ENCODE measurements at regions not wholly inside any gene's neighbourhood (a gene's known extent, or its start where the extent isn't known, plus 50 kb on each side); places are given as distances from the start of the nearest gene placed in this dataset.

- FAIRE-seq (no peak), DNase-seq (ENCODE audit: insufficient read length, low spot score) (no peak)
Measured at GRCh38 chr20:39865446-39865845, 823.6 kb downstream of the MAFB start.

GRCh38 chr20:39862470-39862891 is 826.6 kb downstream of the MAFB start:
- no peak for DNase-seq (ENCODE audit: insufficient read length, low spot score)
- FAIRE-seq: no peak

- FAIRE-seq (peak; percentile 28), DNase-seq (ENCODE audit: insufficient read length, low spot score) (no peak)
Measured at GRCh38 chr20:39861381-39861780, 827.7 kb downstream of the MAFB start.

- DNase-seq (ENCODE audit: insufficient read length, low spot score): no peak
- FAIRE-seq: no peak
Measured at GRCh38 chr20:39857835-39858234, 831.2 kb downstream of the MAFB start.

GRCh38 chr20:39857187-39857586 is 831.8 kb downstream of the MAFB start:
- no peak for FAIRE-seq
- no peak for DNase-seq (ENCODE audit: insufficient read length, low spot score)

- DNase-seq (ENCODE audit: insufficient read length, low spot score): no peak
- FAIRE-seq: no peak
Measured at GRCh38 chr20:39855799-39856198, 833.2 kb downstream of the MAFB start.

GRCh38 chr20:39855056-39855455 is 834.0 kb downstream of the MAFB start:
- FAIRE-seq: no peak

GRCh38 chr20:39853636-39854035 is 835.4 kb downstream of the MAFB start:
- peak; percentile 77 for FAIRE-seq
- DNase-seq (ENCODE audit: insufficient read length, low spot score): no peak

More at GRCh38 chr20:39855056-39855455, 834.0 kb downstream of the MAFB start:
- DNase-seq (ENCODE audit: insufficient read length, low spot score): no peak

GRCh38 chr20:39853050-39853449 is 836.0 kb downstream of the MAFB start:
- DNase-seq (ENCODE audit: insufficient read length, low spot score) (no peak), FAIRE-seq (peak; percentile 40)

- no peak for FAIRE-seq
Measured at GRCh38 chr20:39851459-39851858, 837.6 kb downstream of the MAFB start.

GRCh38 chr20:39850821-39851330 is 838.2 kb downstream of the MAFB start:
- FAIRE-seq (no peak), DNase-seq (ENCODE audit: insufficient read length, low spot score) (no peak)

More at GRCh38 chr20:39851459-39851858, 837.6 kb downstream of the MAFB start:
- DNase-seq (ENCODE audit: insufficient read length, low spot score): no peak

- FAIRE-seq: no peak
- no peak for DNase-seq (ENCODE audit: insufficient read length, low spot score)
Measured at GRCh38 chr20:39850246-39850645, 838.8 kb downstream of the MAFB start.

- FAIRE-seq: peak; percentile 57
- DNase-seq (ENCODE audit: insufficient read length, low spot score): peak; percentile 45
Measured at GRCh38 chr20:39849664-39850063, 839.4 kb downstream of the MAFB start.

GRCh38 chr20:39849171-39849570 is 839.9 kb downstream of the MAFB start:
- FAIRE-seq: no peak

GRCh38 chr20:39839399-39840119 is 849.5 kb downstream of the MAFB start:
- FAIRE-seq: peak; percentile 58
- no peak for DNase-seq (ENCODE audit: insufficient read length, low spot score)

More at GRCh38 chr20:39849171-39849570, 839.9 kb downstream of the MAFB start:
- no peak for DNase-seq (ENCODE audit: insufficient read length, low spot score)

- DNase-seq (ENCODE audit: insufficient read length, low spot score) (no peak), FAIRE-seq (no peak)
Measured at GRCh38 chr20:39837561-39837960, 851.5 kb downstream of the MAFB start.

- DNase-seq (ENCODE audit: insufficient read length, low spot score): no peak
- FAIRE-seq: peak; percentile 31
Measured at GRCh38 chr20:39835130-39835842, 853.8 kb downstream of the MAFB start.

- FAIRE-seq (no peak), DNase-seq (ENCODE audit: insufficient read length, low spot score) (no peak)
Measured at GRCh38 chr20:39830903-39831302, 858.1 kb downstream of the MAFB start.

GRCh38 chr20:39829661-39830060 is 859.4 kb downstream of the MAFB start:
- no peak for DNase-seq (ENCODE audit: insufficient read length, low spot score)

GRCh38 chr20:39829256-39829655 is 859.8 kb downstream of the MAFB start:
- FAIRE-seq: no peak
- no peak for DNase-seq (ENCODE audit: insufficient read length, low spot score)

More at GRCh38 chr20:39829661-39830060, 859.4 kb downstream of the MAFB start:
- FAIRE-seq: no peak

GRCh38 chr20:39825950-39826349 is 863.1 kb downstream of the MAFB start:
- no peak for FAIRE-seq
- no peak for DNase-seq (ENCODE audit: insufficient read length, low spot score)

- no peak for DNase-seq (ENCODE audit: insufficient read length, low spot score)
- no peak for FAIRE-seq
Measured at GRCh38 chr20:39825524-39825923, 863.4 kb downstream of the DHX35 start.
